Bone marrow (tissue), 2 donors: ENCODE measurements at regions not wholly inside any gene's neighbourhood (a gene's known extent, or its start where the extent isn't known, plus 50 kb on each side); places are given as distances from the start of the nearest gene placed in this dataset.

Source experiments
- DNase-seq, 2 donors: peaks; one replicate each; lab custom pipeline; 2025; lab: John Stamatoyannopoulos, UW

DNA sequence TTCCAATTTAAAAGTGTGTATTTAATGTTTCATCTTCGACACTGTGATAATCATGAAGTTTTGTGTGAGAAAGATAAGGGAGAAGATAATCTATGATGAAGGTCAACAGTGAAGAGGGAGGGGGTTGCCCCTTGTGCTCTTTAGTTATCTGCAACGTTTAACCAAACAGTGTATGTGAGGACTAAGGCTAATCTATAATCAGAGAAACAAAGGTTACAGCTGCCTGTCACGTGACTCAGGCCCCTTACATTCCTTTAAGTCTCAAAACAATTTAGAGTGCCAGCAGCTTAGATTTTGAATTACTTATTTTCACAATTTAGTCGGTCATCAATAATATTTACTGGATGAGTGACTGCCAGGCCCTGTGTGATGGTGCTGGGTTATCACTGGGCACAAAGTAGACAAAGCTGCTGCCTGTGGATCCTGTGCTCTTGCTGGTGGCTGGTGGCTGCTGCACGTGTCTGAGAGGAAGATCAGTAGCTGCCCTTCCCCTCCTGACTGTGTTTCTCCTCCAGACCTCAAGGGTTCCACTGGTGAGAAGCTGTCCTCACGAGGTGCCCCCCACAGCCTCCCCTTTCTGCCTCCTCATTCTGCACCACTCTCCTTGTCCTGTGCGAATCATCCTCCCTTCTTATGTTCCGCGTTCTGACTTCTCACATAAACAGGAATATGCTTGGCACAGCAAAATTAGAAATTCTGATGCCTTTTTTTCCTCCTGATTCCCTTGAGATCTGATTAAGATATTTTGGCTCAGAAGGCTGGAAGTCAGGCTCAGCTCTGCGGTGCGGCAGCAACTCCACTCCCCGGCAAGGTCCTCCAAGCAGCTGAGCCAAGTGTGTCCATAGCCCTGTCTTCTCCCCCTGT, 331.1 kb upstream of the B3GAT1 start:
- no peak for DNase-seq

DNA sequence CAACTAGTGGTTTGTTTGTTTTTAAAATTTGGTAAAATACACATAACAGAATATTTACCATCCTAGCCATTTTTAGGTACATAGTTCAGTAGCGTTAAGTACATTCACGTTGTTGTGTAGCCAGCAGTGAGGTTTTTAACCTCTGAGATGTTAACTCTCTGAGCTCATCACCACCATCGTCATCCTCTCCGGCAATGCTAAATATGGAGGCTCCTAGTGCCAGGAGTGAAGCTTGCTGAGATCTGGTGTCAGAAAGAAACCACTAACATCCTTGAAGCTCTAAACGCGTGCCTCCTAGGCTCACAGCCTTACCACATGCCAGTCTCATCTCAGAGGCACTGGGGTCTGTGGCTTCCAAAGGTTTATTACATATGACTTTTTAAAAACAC, 330.2 kb upstream of the B3GAT1 start:
- DNase-seq: no peak

- DNase-seq: no peak
Measured at GRCh38 chr11:134741453-134742223, 329.6 kb upstream of the B3GAT1 start.

DNA sequence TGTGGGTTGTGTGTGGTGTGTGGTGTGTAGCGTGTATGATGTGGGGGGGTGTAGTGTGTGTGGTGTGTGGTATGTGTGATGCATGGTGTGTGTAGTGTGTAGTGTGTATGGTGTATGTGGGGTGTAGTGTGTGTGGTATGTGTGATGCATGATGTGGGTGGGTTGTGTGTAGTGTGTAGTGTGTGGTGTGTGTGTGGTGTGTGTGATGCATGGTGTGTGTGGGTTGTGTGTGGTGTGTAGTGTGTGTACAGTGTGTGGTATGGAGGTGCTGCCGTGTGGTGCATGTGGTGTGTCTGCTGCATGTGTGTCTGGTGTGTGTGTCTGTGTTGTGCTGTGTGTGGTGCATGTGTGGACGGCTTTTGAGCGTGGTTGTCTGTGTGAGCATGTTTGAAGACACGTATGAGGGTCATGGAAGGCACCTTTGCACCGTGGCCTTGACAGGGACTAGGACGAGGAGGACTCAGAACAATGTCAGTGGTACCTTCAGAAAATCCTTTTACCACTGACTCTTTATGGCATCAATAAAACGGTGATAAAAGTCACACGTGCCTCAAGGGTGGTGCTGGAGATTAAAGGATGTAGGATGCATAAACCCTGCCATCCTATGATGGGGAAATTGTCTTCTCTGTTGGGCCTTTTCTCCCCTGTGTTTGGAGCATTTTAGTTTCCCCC, 328.7 kb upstream of the B3GAT1 start:
- no peak for DNase-seq

GRCh38 chr11:134739136-134739535, 327.1 kb upstream of the B3GAT1 start:
- no peak for DNase-seq

DNA sequence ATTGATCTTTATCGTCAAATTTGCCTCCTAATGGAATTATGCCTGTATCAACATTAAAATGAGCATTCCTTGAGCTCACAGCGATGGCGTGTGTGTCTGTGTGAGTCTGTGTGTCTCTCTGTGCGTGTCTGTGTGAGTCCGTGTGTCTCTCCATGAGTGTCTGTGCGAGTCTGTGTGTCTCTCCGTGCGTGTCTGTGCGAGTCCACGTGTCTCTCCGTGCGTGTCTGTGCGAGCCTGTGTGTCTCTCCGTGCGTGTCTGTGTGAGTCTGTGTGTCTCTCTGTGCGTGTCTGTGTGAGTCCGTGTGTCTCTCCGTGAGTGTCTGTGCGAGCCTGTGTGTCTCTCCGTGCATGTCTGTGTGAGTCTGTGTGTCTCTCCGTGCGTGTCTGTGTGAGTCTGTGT, 326.5 kb upstream of the B3GAT1 start:
- DNase-seq: no peak

- no peak for DNase-seq
Measured at GRCh38 chr11:134737563-134738510, 325.8 kb upstream of the B3GAT1 start.

DNA sequence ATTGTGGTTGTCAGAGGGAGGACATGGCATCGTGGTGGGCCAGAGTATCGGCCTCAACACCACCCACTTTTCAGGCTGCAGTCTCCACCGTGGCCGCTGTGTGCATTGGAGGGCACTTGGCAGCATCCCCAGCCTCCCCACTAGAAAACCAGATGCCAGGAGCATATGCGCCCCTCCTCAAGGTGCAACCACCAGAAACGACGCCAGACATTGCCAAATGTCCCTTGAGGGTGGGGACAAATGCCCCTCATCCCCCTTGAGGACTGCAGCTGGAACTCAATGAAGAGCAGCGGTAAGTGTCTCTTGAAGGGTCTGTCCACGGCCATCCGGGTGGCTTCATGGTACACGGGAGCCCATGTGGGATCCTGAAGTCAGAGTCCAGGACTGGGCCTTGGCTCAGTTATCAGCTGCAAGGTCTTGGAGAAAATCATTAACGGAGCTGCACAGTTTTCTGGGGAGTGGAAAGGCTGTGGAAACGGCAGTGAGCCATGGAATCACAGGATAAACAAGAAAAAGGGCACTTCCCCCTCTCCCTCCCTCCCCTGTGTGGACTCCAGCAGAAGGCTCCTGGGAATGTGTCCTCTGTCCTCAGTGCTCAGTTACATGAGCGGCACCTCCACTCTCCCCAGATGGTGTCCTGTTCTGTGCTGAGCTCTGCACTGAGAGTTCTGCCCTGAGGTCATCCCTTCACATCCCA, 324.4 kb upstream of the B3GAT1 start:
- no peak for DNase-seq

GRCh38 chr11:134734894-134735293, 322.9 kb upstream of the B3GAT1 start:
- no peak for DNase-seq

- DNase-seq: no peak
Measured at GRCh38 chr11:134734141-134734845, 322.3 kb upstream of the B3GAT1 start.

DNA sequence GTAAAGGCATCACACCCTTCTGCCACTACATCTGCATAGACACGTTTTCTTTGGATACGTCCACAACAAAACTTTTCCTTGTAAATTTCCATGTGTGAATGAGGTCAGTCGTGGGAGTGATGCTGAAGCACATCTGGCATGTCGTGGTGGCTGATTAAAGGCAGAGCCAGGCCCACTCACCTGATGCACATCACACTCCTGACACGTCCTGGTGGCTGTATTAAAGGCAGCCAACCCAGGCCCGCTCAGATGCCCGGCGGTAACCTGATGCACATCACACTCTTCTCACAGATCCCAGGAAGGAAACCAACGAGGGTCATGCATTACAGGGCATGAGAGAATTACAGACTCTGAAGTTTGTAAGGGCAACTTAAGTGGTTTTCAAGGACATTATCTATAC, 321.6 kb upstream of the B3GAT1 start:
- no peak for DNase-seq

- DNase-seq: no peak
Measured at GRCh38 chr11:134731213-134731961, 319.3 kb upstream of the B3GAT1 start.

DNA sequence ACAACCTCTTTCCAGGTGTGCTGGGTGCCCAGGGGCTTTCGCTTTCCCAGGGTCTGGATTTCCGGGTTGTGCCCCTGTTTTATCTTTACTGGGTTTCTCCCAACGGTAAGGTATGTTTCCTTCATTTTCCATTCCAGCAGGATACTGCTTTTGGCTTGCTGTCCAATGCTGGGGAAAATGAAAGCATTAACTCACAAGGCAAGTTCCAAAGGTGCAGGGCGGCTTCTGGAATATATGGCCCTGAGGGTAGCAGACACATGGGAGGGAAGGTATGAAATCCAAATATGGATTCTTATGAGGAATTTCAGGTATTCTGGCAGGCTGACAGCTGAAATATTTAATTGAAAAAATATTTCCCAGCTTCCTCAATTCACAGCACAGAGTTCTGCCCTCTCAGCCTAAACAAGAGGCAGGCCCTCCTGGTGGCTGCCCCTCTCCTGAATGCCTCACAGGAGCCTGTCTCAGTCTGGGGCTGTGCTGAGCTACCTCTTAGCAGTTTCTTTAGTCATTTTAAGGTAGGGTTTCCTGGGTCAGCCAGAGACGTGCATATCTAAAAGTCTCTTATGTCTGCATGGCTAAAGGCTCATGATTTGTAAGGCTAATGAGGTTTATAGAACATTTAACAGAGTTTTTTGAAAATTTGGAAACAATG, 318.6 kb upstream of the B3GAT1 start:
- DNase-seq: no peak

DNA sequence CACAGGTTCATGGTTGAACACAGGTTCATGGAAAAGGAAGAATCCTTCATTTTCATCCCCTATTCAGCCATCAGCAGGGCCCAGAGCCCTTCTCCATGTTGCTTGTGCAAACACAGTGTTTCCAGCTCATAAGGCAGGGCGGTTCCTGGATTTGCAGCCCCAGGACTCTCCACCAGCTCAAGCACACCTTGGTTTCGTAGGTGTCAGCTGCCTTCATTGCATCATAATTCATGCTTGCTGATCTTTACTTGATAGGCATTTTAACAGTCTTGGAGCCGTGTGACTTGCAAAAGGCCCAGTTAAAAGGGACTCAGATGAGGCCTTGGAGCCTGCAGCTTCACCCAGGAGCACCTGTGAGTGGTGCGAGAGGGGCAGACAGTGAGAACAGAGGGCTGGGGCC, 318.1 kb upstream of the B3GAT1 start:
- DNase-seq: no peak

GRCh38 chr11:134728186-134728585, 316.1 kb upstream of the B3GAT1 start:
- DNase-seq: no peak

DNA sequence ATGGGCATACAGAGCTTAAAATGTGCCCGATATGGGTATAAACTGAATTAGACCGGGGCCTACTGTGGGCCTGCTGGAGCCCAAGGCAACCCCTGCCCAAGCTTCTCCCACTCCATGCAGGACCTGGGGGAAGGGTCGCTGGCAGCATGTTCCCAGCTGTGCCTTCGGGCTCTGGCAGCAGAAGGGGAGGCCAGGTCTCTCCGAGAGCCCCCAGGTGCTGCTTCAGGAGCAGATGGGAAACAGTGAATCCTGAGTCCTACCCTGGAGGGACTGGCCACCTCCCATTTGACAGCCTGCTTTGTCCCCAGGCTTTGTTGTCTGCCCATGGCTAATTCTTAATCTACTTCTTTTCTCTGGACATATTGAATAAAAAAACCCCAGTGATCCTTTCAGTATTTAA, 315.6 kb upstream of the B3GAT1 start:
- no peak for DNase-seq

DNA sequence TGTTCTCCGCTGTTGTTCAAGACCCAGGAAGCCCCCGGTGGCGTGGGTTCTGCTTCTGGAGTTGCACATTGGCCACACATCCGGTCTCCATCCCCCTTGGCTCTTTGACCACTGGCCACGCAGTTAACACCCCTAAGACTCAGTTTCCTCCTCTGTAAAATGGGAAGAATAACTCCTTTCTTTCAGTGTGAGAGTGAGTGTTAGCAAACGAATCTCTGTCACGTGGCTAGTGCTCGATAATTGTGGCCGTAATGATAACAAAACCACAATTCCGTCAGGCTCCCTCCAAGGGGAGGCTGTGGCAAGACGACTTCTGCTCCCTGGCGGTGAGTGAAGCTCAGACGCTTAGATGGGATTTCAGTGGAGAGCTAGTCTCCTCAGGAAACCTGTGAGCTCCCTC, 315.2 kb upstream of the B3GAT1 start:
- DNase-seq: no peak

DNA sequence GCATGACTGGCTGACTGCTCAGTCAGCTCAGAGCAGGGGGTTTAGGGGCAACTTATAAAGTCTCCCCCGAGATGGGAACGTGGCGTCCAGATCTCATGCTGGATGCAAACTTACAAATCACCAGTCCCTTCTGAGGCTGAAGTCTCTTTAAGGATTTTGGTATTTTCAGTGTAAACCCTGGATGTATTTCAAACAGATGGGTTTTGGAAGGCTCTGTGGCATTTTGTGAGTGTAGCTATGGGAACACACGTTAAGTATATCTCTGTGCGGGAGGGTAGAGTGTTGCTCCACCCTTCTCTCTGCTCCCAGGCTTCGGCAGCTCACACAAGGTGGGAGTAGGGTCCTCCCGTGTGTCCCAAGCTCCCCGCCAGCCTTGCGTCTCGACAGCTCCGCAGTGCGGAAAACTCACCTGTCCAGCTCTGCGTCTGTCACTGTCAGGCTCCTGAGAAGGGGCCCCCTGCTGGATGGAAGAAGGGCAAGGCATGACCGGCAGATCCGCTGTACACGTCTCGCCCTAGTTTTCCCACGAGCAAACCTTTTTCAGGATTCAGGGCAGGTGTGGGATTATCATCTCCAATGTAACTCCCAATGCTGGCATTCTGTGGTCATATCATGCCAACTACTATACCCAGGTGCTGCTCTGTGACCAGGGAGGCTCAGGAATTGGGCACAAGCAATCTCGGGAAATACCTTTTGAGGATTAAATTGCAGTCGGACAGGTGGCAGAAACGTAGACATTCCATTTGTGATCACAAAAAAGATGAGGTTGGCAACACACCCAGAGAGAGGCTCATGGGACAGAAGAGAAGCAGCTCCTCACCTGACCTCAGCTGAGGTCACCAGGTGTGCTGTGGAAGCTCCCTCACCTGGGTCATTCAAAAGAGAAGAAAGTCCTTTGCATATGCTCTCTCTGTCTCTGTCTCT, 313.9 kb upstream of the B3GAT1 start:
- no peak for DNase-seq
